ENCODE measurements at regions not wholly inside any gene's neighbourhood (a gene's known extent, or its start where the extent isn't known, plus 50 kb on each side); places are given as distances from the start of the nearest gene placed in this dataset.

DNA sequence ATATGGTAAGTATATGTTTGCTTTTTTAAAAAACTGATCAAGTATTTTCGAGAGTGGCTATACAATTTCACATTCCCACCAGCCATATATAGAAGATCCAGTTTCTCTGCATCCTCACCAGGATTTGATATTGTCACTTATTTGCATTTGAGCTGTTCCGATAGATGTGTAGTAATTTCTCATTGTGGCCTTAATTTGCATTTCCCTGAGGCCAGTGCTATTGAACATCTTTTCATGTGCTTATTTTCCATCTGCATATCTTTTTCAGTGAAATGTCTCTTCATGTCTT lies 72.9 kb upstream of the VASH1 start:
- WGBS, 5 donors: 82 to 92% (median 84%) methylated on average over 2 of the region's 2 CpGs
- Histone ChIP-seq H3K36me3 (no peaks in the 10 kb centered on the region), H3K4me3 (no peak overlapping the region), H3K27ac (no peak overlapping the region), H3K27me3 (replicated peaks in 1 of 7) (no peaks in the 10 kb centered on the region), H3K4me1 (no peaks in the 10 kb centered on the region), H3K9me3 (peaks cover 0 to 39% (median 29%) of the 10 kb centered on the region in 8 donors)
- no peak for TF ChIP-seq POLR2A (IDR thresholded peaks at IDR 0.05)
- TF ChIP-seq, protein P1, sequence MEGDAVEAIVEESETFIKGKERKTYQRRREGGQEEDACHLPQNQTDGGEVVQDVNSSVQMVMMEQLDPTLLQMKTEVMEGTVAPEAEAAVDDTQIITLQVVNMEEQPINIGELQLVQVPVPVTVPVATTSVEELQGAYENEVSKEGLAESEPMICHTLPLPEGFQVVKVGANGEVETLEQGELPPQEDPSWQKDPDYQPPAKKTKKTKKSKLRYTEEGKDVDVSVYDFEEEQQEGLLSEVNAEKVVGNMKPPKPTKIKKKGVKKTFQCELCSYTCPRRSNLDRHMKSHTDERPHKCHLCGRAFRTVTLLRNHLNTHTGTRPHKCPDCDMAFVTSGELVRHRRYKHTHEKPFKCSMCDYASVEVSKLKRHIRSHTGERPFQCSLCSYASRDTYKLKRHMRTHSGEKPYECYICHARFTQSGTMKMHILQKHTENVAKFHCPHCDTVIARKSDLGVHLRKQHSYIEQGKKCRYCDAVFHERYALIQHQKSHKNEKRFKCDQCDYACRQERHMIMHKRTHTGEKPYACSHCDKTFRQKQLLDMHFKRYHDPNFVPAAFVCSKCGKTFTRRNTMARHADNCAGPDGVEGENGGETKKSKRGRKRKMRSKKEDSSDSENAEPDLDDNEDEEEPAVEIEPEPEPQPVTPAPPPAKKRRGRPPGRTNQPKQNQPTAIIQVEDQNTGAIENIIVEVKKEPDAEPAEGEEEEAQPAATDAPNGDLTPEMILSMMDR (IDR thresholded peaks at IDR 0.05 in 8 of 11, conservative IDR thresholded peaks at IDR 0.05 in 3 of 11): no peak
- no peak for TF ChIP-seq POLR2AphosphoS5 (IDR thresholded peaks at IDR 0.05)
- DNase-seq: no peak
- intact Hi-C loops (cut with DNase I; ENCODE audit: low total_unique reads): no loop called here

DNA sequence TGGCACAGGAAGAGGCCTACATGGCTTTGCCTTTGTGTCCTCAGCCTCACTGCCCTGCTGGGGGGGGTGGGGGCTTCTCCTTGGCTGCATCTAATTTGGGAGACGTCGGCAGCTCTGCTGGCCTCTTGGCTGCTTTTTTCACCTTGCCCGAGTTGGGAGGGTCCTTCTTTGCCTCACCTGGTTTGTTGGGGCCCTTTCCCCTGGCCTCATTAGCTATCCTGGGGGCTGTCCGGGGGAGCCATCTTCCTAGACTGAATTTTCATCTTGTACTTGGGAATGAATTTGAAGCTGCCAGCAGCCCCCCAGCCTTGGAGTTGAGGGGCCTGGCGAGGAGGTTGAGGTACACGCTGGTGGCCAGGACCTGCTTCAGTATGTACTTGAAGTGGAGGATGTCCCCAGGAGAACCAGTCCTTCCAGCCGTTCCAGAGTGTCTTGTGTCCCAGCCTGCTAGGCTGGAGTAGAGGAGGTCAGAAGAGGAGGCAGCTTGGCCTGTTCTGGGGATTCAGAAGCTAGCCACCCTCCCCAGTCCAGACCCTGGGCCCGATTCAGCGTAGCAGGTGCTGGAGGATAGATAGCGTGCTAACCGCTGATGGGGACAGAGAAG lies 70.7 kb upstream of the VASH1 start:
- TF ChIP-seq, protein P1 (IDR thresholded peaks at IDR 0.05 in 8 of 11, conservative IDR thresholded peaks at IDR 0.05 in 3 of 11): no peak
- TF ChIP-seq POLR2AphosphoS5 (IDR thresholded peaks at IDR 0.05): no peak
- no peak for TF ChIP-seq POLR2A (IDR thresholded peaks at IDR 0.05)
- intact Hi-C loops (cut with DNase I; ENCODE audit: low total_unique reads): no loop called here
- H3K4me1 ChIP-seq: no peaks in the 10 kb centered on the region
- H3K9me3 ChIP-seq: peaks cover 0 to 34% (median 25%) of the 10 kb centered on the region in 8 donors
- no peak overlapping the region for H3K27ac ChIP-seq
- H3K27me3 ChIP-seq (replicated peaks in 1 of 7): no peaks in the 10 kb centered on the region
- H3K4me3 ChIP-seq: no peak overlapping the region
- no peak for DNase-seq
- WGBS, 5 donors: 88 to 95% (median 90%) methylated on average over 11 of the region's 11 CpGs
- no peaks in the 10 kb centered on the region for H3K36me3 ChIP-seq

DNA sequence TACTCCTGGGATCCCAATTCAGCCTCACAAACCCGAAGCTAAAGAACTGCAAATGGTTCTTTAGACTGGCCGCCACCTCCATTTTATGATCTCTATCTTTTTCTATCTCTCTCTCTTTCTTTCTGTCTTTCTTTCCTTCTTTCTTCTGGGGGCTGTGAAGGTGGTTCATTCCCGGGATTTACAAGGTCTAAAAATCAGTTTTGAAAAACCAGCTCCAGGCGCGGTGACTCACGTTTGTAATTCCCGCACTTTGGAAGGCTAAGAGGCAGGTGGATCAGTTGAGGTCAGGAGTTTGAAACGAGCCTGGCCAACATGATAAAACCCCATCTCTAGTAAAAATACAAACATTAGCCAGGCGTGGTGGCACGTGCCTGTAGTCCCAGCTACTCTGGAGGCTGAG lies 67.2 kb upstream of the VASH1 start:
- TF ChIP-seq POLR2AphosphoS5 (IDR thresholded peaks at IDR 0.05) (no peak), POLR2A (IDR thresholded peaks at IDR 0.05) (no peak)
- Histone ChIP-seq H3K4me3 (no peak overlapping the region), H3K36me3 (no peaks in the 10 kb centered on the region), H3K4me1 (no peaks in the 10 kb centered on the region), H3K9me3 (peaks cover 0 to 4% (median 0%) of the 10 kb centered on the region in 8 donors), H3K27ac (no peak overlapping the region), H3K27me3 (replicated peaks in 1 of 7) (no peaks in the 10 kb centered on the region)
- no peak for DNase-seq
- 74 to 84% (median 77%) methylated on average over 10 of the region's 10 CpGs for WGBS, 5 donors
- intact Hi-C loops (cut with DNase I; ENCODE audit: low total_unique reads): no loop called here

DNA sequence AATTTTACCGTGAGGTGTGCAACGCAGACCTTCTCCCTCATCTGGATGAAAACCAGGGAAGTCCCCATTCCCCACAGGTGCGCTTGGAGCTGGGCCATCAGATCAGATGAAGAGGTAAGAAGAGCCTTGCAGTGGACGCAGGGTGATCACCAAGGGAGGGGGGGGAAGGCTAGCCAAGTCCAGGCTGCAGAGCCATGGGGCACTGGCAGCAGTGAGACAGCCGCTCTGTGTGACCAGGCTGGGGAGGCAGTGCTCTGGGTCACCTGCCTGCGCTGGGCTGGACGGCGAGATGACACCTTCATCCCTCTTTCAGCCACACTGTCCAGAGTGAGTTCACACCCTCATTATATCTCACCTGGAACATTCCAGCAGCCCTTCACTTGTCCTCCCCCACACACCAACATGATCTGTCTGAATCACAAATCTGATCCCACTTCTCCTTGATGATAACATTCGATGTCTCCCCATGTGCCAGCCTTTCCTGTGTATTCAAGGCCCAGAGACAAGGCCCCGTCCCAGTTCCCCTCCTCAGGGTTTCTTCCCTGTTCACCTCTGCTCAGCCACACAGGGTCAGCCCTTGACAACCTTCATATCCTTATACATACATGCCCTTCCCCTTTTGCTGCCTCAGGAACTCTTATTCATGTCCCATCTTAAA lies 65.9 kb upstream of the VASH1 start:
- Histone ChIP-seq H3K27ac (no peak overlapping the region), H3K9me3 (no peaks in the 10 kb centered on the region), H3K27me3 (replicated peaks in 1 of 7) (no peaks in the 10 kb centered on the region), H3K4me1 (no peaks in the 10 kb centered on the region), H3K4me3 (no peak overlapping the region), H3K36me3 (no peaks in the 10 kb centered on the region)
- no peak for DNase-seq
- 86 to 94% (median 89%) methylated on average over 9 to 10 of the region's 10 CpGs for WGBS, 5 donors
- TF ChIP-seq, protein P1 (IDR thresholded peaks at IDR 0.05 in 8 of 11, conservative IDR thresholded peaks at IDR 0.05 in 3 of 11): no peak
- TF ChIP-seq POLR2AphosphoS5 (IDR thresholded peaks at IDR 0.05): no peak
- intact Hi-C loops (cut with DNase I; ENCODE audit: low total_unique reads): no loop called here
